HG02642 (cell line): ENCODE measurements at regions not wholly inside any gene's neighbourhood (a gene's known extent, or its start where the extent isn't known, plus 50 kb on each side); places are given as distances from the start of the nearest gene placed in this dataset.
"Not testable (repeated sequence)": the region's sequence is repeated elsewhere in the genome, so short reads cannot be mapped to it uniquely, and the experiment has no call there.

Experiments used
- ATAC-seq: cut with Tn5 transposase; IDR thresholded peaks from one replicate; pipeline ENCODE4 v1.9.1; 2021; ENCODE audit warnings: mild to moderate bottlenecking; ENCODE audit not compliant: unreplicated experiment, poor library complexity

- ATAC-seq = no peak
Measured at GRCh38 chr6:84860920-84861319, 96.5 kb upstream of the TBX18 start.

GRCh38 chr6:84860509-84860908 is 96.1 kb upstream of the TBX18 start:
- ATAC-seq = no peak

- no peak for ATAC-seq
Measured at GRCh38 chr6:84854811-84855400, 90.5 kb upstream of the TBX18 start.

GRCh38 chr6:84853901-84854300 is 89.5 kb upstream of the TBX18 start:
- no peak for ATAC-seq

GRCh38 chr6:84848960-84849359 is 84.6 kb upstream of the TBX18 start:
- no peak for ATAC-seq

GRCh38 chr6:84847390-84848160 is 83.2 kb upstream of the TBX18 start:
- ATAC-seq = no peak

GRCh38 chr6:84842525-84843166 is 78.2 kb upstream of the TBX18 start:
- ATAC-seq = no peak

GRCh38 chr6:84837068-84837866 is 72.9 kb upstream of the TBX18 start:
- ATAC-seq = not testable (repeated sequence)

- peak; percentile 57 for ATAC-seq
Measured at GRCh38 chr6:84836366-84836765, 72.0 kb upstream of the TBX18 start.

- ATAC-seq = no peak
Measured at GRCh38 chr6:84835340-84835739, 70.9 kb upstream of the TBX18 start.

- ATAC-seq = not testable (repeated sequence)
Measured at GRCh38 chr6:84831924-84832323, 67.5 kb upstream of the TBX18 start.

GRCh38 chr6:84825461-84825860 is 61.1 kb upstream of the TBX18 start:
- no peak for ATAC-seq

GRCh38 chr6:84821314-84821713 is 56.9 kb upstream of the TBX18 start:
- not testable (repeated sequence) for ATAC-seq

- no peak for ATAC-seq
Measured at GRCh38 chr6:84816741-84817140, 52.3 kb upstream of the TBX18 start.

- no peak for ATAC-seq
Measured at GRCh38 chr6:84815896-84816735, 51.7 kb upstream of the TBX18 start.
